NCI-H2107 treated with DMSO at 0.1 percent for 48 hours (cell line): ENCODE measurements at regions not wholly inside any gene's neighbourhood (a gene's known extent, or its start where the extent isn't known, plus 50 kb on each side); places are given as distances from the start of the nearest gene placed in this dataset.
A peak's percentile ranks its signal among the peaks of the same experiment; 100 is the strongest.
"Not testable (repeated sequence)": the region's sequence is repeated elsewhere in the genome, so short reads cannot be mapped to it uniquely, and the experiment has no call there.

Experiments
- DNase-seq: peaks from one replicate; lab custom pipeline; 2025; ENCODE audit not compliant: unreplicated experiment; lab: John Stamatoyannopoulos, UW

DNA sequence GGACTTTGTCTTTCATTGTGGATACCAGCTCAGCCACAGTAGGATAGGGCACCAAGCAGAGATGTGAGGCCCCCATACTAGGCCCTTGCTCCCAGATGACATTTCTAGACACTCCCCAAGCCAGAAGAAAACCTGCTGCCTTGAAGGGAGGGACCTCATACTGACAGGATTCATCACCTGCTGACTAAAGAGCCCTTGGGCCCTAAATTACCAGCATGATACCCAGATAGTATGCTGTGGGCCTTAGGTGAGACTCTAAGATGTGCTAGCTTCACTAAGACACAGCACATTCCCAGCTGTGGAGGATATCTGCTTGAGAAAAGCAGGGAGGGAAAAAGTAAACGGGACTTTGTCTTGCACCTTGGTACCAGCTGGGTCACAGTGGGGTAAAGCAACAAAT lies 324.0 kb downstream of the TBL1XR1 start:
- DNase-seq = no peak

DNA sequence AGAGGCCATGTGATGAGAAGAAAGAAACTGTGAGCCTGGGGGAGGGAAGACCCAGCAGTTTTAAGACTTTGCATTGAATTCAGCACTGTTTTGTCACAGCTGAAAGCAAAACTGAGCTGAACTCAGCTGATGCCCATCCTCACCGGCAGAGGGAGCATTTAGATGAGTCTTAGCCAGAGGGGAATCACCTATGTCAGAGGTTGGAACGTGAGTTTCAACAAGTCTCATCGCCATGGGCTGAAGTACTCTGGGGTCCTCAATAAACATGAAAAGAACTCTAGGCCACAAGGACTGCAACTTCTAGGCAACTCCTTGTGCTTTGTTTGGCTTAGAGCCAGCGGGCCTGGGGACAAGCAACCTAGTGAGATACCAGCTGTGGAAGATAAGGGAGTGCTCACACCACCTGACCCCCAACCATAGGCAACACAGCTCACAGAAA lies 324.5 kb downstream of the TBL1XR1 start:
- peak; percentile 42 for DNase-seq

DNA sequence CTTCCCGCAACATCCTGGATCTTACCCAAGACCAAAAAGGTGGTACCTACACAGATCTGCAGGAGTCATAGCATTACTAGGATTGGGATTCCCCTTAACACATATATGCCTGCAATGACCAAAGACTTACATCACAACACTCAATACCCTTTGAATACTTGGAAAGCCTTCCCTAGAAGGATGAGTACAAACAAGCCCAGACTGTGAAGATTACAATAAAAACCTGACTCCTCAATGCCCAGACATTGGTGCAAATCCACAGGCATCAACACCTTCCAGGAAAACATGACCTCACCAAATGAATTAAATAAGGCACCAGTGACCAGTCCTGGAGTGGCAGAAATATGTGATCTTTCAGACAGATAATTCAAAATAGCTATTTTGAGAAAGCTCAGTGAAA lies 326.8 kb downstream of the TBL1XR1 start:
- DNase-seq = no peak

DNA sequence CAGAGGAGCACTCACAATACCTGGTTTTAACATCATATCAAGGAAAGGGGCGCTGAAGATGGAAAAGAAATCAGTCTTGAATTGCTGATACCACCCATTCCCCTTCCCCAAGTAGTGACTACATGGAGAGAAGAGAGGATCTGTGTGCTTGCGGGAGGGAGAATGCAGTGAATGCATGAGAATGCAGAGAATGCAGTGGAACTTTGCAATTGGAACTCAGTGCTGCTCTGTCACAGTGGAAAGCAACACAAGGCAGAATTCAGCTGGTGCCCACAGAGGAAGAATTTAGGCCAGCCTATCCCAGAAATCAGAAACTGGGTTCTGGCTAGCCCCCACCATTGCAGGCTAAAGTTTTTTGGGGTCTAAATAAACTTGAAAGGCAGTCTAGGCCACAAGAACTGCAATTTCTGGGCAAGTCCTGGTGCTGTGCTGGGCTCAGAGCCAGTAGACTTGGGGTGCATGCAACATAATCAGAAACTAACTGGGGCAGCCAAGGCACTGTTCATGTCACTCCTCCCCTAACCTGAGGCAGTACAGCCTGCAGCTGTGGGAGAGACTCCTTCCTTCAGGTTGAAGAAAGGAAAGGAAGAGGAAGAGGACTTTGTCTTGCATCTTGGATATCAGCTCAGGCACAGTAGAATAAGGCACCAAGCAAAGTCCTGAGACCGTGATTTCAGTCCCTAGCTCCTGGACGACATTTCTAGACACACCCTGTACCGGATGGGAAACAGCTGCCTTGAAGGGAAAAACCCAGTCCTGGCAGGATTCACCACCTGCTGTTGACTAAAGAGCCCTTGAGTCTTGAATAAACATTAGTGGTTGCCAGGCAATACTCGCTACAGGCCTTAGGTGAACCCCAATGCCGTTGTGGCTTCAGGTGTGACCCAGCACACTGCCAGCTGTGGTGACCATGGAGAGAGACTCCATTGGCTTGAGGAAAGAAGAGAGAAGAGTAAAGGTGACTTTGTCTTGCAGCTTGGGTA lies 329.3 kb downstream of the TBL1XR1 start:
- peak; percentile 99 for DNase-seq

DNA sequence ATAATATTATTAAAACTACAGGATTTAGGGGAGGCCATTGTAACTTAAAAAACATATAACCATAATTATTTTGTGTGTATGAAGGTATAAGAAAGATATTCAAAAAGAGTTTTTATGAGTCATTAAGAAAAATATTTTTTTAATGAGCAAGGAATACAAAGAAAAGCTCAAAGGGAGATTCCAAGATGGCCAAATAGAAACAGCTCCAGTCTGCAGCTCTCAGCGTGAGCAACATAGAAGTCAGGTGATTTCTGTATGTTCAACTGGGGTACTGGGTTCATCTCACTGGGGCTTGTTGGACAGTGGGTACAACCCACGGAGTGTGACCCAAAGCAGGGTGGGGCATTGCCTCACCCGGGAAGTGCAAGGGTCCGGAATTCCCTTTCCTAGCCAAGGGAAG lies 336.1 kb downstream of the TBL1XR1 start:
- no peak for DNase-seq

DNA sequence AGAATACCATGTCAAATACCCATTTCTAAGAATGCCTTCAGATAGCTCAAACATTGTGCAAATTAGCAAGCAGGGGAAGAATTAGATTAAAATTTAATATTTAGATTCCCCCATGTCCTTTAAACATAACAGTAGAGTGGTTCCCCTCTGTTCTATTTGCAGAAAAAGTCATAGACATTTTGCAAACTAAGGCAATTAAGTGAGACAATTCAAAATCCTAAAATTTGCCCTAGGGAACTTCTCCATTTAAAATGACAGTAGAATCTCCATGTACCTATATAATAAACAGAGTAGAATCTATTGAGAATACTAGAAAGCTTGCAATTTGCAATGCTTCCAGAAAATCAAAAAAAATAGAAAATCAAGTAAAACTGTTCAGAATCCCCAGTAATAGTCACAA lies 340.6 kb downstream of the TBL1XR1 start:
- DNase-seq = no peak

DNA sequence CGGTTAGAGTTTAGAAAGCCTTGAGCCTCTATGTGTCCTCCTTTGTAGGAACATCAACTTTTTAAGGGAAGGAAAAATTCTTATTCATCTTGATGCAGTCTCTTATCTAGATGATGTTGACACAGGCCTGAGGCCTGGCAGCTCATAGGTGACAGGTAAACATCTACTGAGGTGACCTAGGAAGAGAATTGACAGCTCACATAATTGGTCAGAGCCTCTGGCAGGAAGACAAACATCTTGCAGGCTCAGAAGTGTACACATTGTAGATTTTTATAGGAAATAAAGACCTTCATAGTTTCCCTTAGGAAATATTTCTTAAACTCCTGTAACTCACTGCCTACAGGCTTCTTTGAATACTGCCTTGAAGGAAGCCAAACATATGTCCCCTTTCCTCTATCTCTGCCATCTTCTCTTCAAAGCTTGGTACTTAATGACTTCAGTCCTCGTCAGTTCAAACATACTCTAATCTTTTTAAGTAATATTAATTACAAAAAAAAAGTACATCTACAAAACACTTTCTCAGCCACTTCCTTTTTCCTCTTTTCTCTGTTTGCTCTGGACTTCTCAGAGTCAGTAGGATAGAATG lies 341.3 kb downstream of the TBL1XR1 start:
- no peak for DNase-seq

DNA sequence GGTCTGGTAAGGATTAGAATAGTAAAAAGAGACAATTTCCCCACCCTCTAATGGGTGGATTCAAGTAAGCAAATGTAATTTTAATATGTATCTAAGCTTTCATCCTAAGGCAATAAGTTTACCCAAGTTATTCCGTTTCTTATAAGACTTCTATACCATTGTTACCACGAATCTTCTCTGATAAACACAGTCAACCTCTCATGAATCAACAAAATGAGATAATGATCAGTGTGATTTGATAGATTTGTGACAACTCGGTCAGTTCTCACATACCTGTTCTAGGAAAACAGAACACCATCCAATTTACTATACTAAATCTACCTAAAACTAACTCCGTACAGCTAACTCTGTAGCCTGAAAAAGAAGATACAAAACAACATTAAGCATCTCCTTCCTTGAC lies 342.1 kb downstream of the TBL1XR1 start:
- DNase-seq = no peak

DNA sequence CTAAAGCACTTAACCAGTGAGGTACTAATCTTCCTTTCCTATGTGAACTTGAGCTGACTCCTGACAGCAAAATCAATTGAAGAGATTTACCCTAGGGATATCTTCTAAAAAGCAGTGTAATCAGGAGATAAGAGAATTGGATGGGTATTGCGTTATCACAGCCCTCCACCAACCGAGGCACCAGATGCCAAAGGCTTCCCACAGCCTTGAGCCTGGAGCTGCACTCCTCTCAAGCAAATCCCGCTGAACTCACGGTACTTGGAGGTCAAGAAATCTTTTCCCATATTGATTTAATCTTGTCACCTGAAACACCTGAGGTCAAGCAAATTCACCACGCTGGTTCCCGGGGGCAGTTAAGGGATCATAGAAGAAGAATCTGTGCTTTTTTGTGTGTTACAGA lies 346.8 kb downstream of the TBL1XR1 start:
- DNase-seq = no peak

DNA sequence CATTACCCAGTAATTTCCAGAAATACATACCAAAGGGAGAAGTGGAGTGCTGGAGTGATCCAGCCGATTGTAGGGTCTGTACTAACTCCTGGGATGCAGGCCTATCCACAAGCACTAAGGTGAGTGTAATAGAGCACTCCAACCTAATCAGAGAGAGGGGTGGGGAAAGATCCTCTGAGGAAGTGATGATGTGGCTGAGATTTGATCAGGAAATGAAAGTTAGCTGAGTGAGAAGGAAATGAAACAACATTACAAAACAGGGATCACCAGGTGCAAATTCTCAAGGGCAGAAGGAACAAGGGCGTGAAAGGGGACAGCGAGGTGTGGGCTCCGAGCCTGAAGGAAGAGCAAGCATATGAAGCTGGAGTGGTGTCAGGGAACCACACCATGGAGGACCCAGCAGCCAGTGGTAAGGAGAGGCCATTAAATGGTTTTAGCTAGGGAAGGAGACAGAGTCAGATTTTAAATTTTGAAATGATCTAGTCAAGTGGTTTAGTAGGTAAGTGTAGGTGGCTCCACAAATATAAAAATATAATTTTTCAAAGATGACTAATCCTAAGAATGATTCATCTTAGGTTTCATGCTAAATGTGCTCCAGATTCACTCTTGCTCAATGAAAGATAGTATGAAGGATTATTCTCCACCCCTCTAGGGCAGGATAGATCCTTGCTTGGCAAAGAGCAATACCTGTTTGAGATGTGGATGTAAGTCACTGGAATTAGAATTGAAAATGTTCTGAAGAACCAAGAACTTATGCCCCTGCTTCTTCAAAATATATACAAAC lies 348.7 kb downstream of the TBL1XR1 start:
- no peak for DNase-seq

DNA sequence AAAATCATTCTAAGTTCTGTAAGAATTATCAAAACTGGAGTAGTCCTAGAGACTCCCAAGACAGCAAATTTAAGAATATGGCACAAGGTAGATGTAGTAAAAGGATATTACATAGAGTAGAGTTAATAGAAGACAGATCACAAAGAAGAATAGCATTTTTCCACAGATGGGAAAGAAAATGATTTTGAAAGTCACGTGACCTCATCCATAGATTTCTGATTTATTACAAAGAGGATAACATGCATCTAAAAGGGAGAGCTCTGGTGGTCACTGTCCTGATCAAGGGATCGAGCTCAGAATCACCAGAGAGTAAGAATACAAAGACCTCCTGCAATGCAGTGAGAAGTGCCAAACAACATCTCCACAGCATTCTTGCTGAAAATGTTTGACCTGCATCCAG lies 354.4 kb downstream of the TBL1XR1 start:
- DNase-seq = no peak

DNA sequence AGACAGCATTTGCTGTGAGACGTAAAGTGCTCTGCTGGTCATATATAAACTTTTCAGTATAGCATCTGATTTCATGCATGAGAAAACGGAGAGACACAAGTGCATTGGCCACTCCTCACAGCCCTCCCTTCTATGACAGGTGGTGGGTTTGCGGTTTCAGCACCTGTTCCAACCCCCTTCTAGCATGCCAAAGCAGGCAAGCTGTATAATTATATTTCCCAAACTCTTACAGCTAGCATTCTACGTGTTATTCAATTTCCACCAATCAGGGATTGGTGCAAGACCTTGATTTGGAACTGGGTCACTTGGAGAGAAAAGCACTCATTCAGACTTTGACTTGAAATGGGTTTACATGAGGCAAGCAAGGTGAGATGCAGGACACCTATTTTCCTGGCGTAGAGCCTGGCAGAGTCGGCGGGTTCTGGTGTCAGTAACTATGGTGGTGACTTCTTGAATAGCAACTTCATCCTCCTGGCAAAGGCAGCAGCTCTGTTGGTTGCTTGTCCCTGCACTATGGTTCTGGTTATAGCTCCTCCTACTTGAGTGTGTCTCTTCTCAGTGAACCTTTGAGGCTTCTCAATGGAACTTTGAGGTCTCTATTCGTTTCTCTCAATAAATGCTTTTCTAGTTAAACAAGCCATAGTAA lies 356.5 kb downstream of the TBL1XR1 start:
- DNase-seq = no peak

DNA sequence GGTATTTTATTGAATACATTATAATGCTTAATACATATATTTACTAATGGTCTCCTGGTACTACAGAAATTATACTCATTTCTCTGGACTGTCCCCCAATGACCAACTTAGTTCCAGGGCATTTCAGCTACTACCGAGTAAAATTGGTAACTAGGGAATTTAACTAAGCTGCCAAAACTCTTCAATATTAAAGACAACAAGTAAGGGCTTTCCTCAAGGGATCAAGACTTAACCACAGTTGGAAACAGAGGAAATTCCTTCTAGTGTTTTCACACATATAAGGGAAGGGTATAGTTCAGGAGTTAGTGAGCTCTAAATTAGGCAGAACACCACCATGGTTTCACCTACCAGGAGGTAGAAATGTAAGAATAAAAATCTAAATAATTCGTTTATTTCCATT lies 357.4 kb downstream of the TBL1XR1 start:
- DNase-seq = no peak

DNA sequence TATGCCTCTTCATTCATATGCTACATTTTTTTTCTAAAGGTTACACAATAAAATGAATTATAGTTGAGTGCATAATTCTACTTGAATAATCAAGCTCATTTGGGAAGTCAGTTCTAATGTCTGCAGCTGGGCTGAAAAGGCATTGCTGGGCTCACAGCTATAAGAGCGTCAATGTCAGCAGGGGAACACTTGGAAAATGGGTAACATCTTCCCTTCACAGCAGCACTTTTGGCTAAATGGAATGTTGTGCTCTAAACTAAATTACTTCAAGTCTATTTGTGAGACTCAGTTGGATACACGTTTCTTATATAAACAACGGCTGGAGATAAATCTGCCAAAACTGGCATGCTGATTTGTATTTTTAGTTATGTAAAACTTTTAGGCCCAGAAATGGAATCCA lies 357.8 kb downstream of the TBL1XR1 start:
- DNase-seq = no peak

DNA sequence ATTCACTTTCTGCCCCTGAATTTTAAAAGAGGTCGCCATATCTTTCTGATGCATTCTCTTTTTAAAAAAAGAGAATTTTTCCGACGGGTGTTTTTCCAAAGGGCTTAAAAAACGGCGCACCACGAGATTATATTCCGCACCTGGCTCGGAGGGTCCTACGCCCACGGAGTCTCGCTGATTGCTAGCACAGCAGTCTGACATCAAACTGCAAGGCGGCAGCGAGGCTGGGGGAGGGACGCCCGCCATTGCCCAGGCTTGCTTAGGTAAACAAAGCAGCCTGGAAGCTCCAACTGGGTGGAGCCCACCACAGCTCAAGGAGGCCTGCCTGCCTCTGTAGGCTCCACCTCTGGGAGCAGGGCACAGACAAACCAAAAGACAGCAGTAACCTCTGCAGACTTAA lies 370.0 kb downstream of the TBL1XR1 start:
- DNase-seq = not testable (repeated sequence)

DNA sequence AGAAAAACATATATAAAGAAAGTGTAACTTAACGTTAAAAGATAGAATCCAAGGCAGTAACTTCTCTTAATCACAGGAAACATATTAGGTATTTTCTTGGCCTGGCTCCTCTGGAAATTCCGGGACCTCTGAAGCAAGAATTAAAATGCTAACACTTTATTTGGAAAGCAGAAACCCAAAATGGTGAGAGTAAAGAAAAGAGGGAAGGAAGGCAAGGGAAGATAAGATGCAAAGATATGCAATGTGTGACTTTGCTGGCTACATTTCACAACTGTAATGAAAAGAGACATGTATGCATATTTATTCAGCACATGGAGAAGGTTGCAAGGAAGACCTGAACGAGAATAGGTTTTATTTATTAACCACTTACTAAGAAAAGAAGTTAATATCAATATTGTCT lies 372.5 kb downstream of the TBL1XR1 start:
- DNase-seq = no peak

DNA sequence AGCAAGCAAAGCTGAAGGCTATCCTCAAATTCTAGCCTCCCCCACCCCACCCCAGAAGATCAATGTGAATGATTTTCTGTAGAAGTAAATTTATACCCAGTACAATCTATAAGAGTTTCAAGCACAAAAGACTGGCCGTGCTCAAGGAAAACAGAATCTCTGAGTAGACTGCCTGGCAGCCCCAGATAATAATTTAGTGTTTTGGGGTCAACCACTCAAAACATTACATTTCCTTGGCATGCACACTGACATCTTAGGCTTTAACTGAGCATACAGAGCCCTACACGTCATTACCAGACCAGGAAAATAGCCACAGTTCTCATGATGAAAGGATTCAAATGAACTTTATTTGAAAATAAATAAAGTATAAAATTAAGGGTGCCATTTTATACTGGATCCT lies 376.5 kb downstream of the TBL1XR1 start:
- DNase-seq = no peak

DNA sequence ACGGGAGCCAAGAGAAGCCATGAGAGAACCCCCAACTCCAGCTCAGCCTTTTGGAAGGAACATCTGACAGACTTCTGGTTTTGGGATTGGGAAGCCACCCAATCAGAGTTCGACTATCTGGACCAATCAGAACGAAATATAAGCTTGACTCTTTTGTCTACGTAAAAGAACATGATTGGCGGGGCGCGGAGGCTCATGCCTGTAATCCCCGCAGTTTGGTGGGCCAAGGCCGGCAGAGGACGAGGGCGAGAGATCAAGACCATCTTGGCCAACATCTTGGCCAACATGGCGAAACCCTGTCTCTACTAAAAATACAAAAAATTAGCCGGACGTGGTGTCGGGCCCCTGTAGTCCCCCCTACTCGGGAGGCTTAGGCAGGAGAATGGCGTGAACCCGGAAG lies 380.3 kb downstream of the TBL1XR1 start:
- DNase-seq = no peak

DNA sequence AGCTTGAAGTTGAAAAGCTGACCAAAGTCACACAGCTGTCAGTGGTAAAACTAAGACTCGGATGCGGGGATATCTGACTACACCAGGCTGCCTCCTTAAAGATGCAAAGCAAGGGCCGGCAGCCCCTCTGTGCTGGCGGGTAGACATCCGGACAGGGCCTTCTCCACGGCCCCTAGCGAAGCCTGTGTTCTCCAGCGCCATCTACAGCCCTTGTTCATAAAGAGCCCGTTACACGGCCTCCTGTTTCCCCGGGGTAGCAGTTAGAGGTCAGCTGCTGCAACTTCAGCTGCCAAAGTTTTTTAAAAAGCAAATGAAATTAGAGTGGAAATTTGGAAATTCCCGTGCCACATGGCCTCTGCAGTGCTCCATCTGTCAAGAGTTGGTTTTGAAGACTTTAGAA lies 383.0 kb downstream of the TBL1XR1 start:
- DNase-seq = no peak

DNA sequence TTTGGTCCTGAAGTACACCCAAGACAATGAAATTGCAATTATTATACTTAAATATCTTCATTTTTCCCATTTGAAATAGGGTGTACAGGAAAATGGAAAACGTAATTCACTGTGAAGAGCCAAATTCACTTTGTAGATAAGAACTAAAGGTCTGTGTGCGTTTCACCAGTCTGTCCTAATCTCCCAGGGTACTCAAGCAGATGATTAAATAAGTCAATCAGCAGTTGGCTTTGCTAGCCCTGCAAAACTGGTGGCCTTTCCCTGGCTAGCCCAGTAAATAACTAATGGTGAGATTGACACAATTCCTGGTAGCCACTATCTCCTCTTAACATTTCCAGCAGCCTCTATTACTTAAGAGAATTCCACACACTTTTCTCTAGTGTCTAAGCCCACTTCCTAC lies 389.3 kb downstream of the TBL1XR1 start:
- DNase-seq = no peak

DNA sequence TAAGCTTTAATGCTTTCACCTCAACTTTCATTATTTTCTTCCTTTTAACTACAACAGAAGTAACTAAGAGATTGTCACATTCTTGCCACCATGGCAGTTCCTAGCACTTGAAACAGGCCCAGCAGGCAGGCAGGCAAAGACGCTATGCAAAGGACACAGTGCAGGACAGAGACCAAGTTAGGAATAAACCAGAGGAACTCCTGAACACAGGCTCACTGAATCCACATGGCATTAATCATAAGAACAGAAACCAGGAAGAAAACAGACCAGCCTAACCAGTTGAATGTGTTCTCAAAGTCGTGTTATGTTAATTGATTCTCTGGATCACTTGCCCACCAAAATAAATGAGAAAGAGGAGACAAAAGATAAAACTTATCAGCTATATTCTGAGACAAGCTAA lies 397.6 kb downstream of the TBL1XR1 start:
- DNase-seq = no peak
